ENCODE measurements at regions not wholly inside any gene's neighbourhood (a gene's known extent, or its start where the extent isn't known, plus 50 kb on each side); places are given as distances from the start of the nearest gene placed in this dataset.

GRCh38 chr1:18045621-18046020 is 62.0 kb upstream of the IGSF21 start:
- Histone ChIP-seq H2AFZ (ENCODE audit: low read depth, low read length, poor library complexity, severe bottlenecking) (no peak overlapping the region), H3K9me2 (ENCODE audit: insufficient read depth) (no peaks in the 10 kb centered on the region), H3K4me3 (replicated peaks in 1 of 2; ENCODE audit: low read depth in 1 of 2, low read length in 2 of 2) (no peak overlapping the region), H3K27me3 (ENCODE audit: insufficient read depth, low read length) (peaks cover 54% of the 10 kb centered on the region), H3K79me2 (ENCODE audit: insufficient read depth, low read length) (no peaks in the 10 kb centered on the region), H3K36me3 (ENCODE audit: control insufficient read depth in 1 of 2, insufficient read depth in 2 of 2, low read length in 2 of 2) (no peaks in the 10 kb centered on the region), H3K27ac (ENCODE audit: low read depth, low read length) (no peak overlapping the region), H3K9me3 (ENCODE audit: control insufficient read depth in 1 of 2, insufficient read depth in 1 of 2, low read depth in 1 of 2, low read length in 2 of 2) (no peaks in the 10 kb centered on the region), H3K4me2 (ENCODE audit: low read length) (no peak overlapping the region), H4K20me1 (ENCODE audit: insufficient read depth) (no peaks in the 10 kb centered on the region), H3K4me1 (ENCODE audit: control insufficient read depth in 1 of 2, insufficient read depth in 2 of 2, low read length in 2 of 2) (no peaks in the 10 kb centered on the region), H3K9ac (ENCODE audit: low read length) (no peak overlapping the region)
- ChIA-PET CTCF (no interaction called here), RAD21 (ENCODE audit: low non-redundant PET in 1 of 2, low total read pairs in 2 of 2, uncharacterized antibody in 2 of 2, unreplicated experiment in 2 of 2) (no interaction called here), POLR2A (no interaction called here)
- BruUV-seq (replicated peaks) = no TSS peak
- TF ChIP-seq ELF1 (IDR thresholded peaks at IDR 0.05; ENCODE audit: borderline replicate concordance, low read depth) = no peak
- TF ChIP-seq YY1 (IDR thresholded peaks at IDR 0.05; ENCODE audit: extremely low read depth, insufficient replicate concordance, low read depth, low read length) = no peak
- TF ChIP-seq SRF (IDR thresholded peaks at IDR 0.05; ENCODE audit: low read depth) = no peak
- TF ChIP-seq SIN3A (IDR thresholded peaks at IDR 0.05; ENCODE audit: low read depth) = no peak
- TF ChIP-seq, protein P1, sequence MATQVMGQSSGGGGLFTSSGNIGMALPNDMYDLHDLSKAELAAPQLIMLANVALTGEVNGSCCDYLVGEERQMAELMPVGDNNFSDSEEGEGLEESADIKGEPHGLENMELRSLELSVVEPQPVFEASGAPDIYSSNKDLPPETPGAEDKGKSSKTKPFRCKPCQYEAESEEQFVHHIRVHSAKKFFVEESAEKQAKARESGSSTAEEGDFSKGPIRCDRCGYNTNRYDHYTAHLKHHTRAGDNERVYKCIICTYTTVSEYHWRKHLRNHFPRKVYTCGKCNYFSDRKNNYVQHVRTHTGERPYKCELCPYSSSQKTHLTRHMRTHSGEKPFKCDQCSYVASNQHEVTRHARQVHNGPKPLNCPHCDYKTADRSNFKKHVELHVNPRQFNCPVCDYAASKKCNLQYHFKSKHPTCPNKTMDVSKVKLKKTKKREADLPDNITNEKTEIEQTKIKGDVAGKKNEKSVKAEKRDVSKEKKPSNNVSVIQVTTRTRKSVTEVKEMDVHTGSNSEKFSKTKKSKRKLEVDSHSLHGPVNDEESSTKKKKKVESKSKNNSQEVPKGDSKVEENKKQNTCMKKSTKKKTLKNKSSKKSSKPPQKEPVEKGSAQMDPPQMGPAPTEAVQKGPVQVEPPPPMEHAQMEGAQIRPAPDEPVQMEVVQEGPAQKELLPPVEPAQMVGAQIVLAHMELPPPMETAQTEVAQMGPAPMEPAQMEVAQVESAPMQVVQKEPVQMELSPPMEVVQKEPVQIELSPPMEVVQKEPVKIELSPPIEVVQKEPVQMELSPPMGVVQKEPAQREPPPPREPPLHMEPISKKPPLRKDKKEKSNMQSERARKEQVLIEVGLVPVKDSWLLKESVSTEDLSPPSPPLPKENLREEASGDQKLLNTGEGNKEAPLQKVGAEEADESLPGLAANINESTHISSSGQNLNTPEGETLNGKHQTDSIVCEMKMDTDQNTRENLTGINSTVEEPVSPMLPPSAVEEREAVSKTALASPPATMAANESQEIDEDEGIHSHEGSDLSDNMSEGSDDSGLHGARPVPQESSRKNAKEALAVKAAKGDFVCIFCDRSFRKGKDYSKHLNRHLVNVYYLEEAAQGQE (IDR thresholded peaks at IDR 0.05; ENCODE audit: low read depth) = no peak
- no peak for TF ChIP-seq POLR2AphosphoS5 (IDR thresholded peaks at IDR 0.05; ENCODE audit: low read depth, low read length)
- no peak for TF ChIP-seq JUND (IDR thresholded peaks at IDR 0.05)
- no peak for TF ChIP-seq EZH2 (IDR thresholded peaks at IDR 0.05)
- TF ChIP-seq MAX (IDR thresholded peaks at IDR 0.05) = no peak
- DNase-seq (ENCODE audit: low read depth, low spot score) = no peak
- intact Hi-C loops (cut with micrococcal nuclease) = no loop called here
- ATAC-seq = no peak

All from HCT116 (cell line).